Limb (tissue), 2 donors: ENCODE measurements at regions not wholly inside any gene's neighbourhood (a gene's known extent, or its start where the extent isn't known, plus 50 kb on each side); places are given as distances from the start of the nearest gene placed in this dataset.

Experiments
- DNase-seq, 2 donors: peaks; one replicate each; pipeline ENCODE4 v3.0.0-alpha.2; 2016; ENCODE audit errors: extremely low spot score in 2 of 2

- no peak for DNase-seq
These were observed 503.1 kb upstream of the PKDCC start for GRCh38 chr2:41544709-41545108.

DNA sequence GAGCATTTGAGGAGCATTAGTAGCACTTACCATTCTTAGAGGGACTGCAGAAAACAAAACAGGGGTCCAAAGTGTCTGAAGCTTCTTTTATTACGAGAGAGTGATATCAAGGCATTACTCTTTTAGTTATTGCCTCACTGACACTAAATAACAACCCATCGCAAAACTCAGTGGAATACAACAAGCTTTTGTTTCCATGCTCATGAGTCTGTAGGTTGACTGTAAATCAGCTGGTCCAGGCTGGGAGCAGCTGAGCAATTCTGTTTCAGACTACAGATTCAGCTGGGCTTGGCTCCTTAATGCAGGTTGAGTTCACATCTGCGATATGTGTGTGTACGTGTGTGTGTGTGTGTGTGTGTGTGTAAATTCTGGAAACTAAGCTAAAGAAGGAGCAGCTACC lies 501.8 kb upstream of the PKDCC start:
- no peak for DNase-seq

- DNase-seq = no peak
These were observed 479.2 kb upstream of the PKDCC start for GRCh38 chr2:41568648-41569047.

GRCh38 chr2:41572154-41572553 lies 475.7 kb upstream of the PKDCC start:
- no peak for DNase-seq

GRCh38 chr2:41576423-41576822 lies 471.4 kb upstream of the PKDCC start:
- DNase-seq = no peak

DNA sequence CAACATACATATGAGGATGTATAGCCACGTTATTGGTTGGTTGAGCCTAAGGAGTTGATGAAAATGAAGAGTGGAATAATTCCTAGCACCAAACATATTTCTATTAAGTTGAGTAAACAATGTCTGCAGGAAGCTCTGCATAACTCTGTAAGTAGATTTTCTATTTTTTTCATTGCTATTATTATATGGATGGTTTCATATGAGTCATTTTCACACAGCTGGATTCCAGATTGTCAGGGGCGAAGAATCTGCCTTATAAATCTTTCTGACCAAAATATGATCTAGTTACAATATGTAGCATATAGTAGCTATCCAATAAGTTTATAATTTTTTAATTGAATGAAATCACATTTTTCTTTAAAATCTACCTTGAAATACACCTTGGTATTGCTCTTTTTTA lies 468.0 kb upstream of the PKDCC start:
- no peak for DNase-seq

- no peak for DNase-seq
These were observed 467.0 kb upstream of the PKDCC start for GRCh38 chr2:41580806-41581205.

DNA sequence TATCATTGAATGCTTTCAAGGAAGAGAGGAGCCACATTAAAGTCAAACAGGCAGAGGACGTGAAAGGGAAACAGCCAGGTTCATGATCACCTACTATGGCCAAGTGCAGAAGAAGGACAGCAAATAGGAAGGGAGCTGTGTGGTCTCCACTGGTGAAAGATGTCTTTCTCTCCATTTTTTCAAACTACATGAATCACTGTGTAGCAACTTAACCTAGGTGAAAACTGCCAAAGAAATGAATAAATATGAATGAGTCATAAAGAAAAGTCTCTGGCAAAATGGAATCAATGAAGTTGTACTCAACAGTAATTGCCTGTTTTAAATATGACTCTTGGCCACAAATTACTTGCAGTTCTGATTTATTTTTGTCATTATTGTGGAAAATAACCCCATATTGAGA lies 452.6 kb upstream of the PKDCC start:
- DNase-seq = no peak

GRCh38 chr2:41597680-41598079 lies 450.1 kb upstream of the PKDCC start:
- DNase-seq = no peak

DNA sequence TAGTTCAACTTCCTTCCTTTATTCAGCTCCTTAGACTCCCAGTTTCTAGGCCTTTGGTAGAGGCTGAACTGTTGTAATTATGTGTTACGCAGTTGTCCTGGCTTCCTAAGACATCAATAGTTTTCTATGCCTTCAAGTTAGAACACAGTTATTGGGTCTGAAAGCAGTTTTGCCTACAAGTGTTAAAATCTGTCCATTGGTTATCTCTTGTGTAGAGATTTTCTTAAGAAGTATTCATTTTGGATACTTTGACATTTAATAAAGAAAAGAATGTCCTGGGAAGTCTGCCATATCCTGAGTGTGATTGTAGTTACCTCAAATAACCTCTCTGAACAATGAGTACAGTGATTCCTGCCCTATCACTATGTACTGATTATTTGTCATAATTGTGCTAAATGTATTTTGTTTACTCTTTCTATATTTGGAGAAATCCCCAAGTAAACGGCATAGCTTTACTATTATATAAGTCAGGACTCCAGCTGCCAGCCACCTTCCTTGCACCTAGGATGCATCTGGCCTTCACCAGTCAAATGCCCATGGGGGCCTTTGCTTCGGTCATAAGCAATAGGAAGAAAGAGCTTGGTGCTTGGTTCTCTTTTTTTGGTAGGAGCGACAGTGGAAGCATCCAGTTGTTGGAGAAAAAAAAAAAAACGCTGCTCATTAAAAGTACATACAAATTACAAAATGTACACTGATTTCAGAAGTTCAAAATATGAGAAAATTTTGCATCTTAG lies 449.5 kb upstream of the PKDCC start:
- DNase-seq = no peak

GRCh38 chr2:41600460-41600859 lies 447.4 kb upstream of the PKDCC start:
- DNase-seq = no peak

DNA sequence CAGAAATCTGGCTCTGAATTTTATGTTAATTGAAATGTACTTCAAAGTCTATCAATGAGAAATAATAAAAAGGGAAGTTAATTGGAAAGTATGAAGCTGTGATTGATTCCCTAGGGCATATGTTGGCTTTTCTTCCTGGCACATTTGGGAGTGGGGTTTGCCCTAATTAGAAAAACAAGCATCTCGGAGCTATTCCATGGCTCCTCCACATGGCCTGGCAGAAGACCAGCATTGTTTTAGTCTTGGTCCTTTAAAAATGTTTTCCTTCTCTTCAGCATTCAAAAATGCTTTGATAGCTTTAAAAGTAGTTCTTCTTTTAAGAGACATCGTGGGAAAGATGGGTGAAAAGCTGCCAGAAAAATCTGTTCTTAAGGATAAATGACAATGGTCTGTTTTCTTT lies 445.5 kb upstream of the PKDCC start:
- DNase-seq = no peak

DNA sequence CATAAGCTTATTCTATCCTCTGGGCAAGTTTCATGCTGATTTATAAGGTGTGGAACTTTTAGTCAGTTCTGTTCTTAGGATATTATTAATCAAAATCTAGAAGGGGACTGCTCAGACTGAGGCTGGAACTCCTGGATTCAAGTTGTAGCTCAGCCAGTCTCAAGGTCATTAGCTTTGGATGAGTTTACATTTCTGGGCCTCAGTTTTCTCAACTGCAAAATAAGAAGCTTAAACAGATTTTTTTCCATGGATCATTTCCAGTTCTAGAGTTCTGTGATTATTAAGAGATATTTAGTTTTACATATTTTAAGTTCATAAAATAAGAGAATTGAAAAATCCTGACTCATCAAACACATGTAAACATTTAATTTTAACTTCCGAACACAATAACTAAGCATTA lies 442.5 kb upstream of the PKDCC start:
- no peak for DNase-seq

- no peak for DNase-seq
These were observed 441.9 kb upstream of the PKDCC start for GRCh38 chr2:41605914-41606313.

DNA sequence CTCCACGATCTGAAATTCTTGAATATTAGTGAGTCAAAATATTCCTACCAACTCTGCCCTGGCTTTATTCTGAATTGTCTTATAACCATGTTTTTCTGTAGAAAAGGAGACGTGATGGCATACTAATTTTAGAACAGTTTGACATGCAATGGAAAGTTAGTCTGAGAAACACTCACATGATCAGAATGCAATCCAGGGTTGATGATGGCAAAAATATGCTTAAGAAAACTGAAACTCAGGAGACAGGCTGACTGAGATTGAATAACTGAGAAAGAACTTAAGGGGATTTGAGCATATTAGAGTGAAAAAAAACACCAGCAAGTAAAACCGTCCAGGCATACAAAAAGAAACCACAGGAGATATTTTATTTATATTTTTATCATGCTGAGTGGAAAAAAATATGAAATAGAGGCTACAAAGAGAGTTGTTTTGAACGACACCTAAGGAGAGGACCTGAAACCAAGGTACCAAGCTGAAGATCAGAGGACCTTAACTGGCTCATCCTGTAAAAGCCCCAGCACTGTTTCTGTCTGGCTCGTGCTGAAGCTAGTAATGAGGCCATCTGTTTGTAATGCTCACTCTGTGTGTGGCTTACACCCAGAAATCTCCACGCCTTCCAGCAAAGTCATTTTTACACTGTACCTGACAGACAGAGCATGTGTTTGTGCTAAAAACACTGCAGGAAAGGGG lies 437.2 kb upstream of the PKDCC start:
- DNase-seq = peak; percentile 37 to 68

- no peak for DNase-seq
These were observed 429.1 kb upstream of the PKDCC start for GRCh38 chr2:41618754-41619153.

GRCh38 chr2:41621095-41621494 lies 426.7 kb upstream of the PKDCC start:
- no peak for DNase-seq

GRCh38 chr2:41621563-41621962 lies 426.3 kb upstream of the PKDCC start:
- peak in 1 of 2 donors; percentile 23 for DNase-seq

- DNase-seq = no peak
These were observed 425.5 kb upstream of the PKDCC start for GRCh38 chr2:41622301-41622700.

GRCh38 chr2:41626936-41627335 lies 420.9 kb upstream of the PKDCC start:
- no peak for DNase-seq

GRCh38 chr2:41634686-41635085 lies 413.1 kb upstream of the PKDCC start:
- no peak for DNase-seq

DNA sequence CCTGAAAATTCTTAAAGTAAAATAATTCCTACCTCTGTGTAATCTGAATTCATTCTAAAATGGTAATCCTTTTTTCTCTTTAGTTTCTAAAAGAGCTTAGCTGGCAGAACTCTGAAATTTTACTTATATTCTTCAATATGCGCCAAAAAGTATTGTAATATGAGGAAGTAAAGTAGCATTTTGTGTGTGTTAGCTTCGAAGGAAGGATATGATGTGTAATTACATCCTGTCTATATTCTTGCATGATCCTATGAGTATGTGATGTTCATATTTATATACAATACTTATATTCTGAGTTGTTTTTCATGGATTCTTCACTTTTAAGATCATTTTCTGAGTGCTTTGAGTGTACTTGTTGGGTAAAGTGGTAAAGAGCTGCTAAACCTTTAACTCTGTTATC lies 402.9 kb upstream of the PKDCC start:
- no peak for DNase-seq

DNA sequence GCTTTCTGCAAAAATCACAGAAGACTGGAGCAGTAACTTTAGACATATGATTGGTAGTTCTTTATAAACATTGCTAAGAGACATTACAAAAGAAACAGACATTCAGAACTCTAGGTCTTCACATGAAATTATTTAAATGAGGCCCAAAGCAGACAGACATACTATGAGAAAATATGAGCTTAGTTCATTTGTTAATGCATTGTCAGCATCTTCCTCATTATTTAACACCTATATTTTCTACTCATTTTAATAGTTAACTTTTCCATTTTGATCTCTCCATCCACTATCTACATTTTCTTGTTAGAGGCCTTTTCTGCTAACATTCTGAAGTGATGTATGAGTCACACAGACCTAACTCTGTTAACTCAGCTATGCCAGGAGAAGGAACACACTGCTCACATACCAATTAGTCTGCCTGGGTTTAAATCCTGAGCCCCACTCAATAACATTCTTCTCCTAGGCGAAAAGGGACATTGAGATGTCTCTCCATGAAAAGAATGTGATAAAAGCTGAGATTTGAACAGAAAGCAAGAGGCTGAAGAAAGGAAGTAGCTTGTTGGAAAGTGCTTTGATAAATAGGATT lies 400.3 kb upstream of the PKDCC start:
- no peak for DNase-seq
